Neural cell (in vitro differentiated cells): ENCODE measurements at regions not wholly inside any gene's neighbourhood (a gene's known extent, or its start where the extent isn't known, plus 50 kb on each side); places are given as distances from the start of the nearest gene placed in this dataset.

ENCODE experiments used
- H2AFZ ChIP-seq: fragments of 200-600, 300-800 bp; sonication (generic), shearing (Covaris generic); 2 replicates; pipeline ENCODE4 v1.6.0; 2014; ENCODE audit warnings: low read depth, mild to moderate bottlenecking, antibody characterized with exemption, low read length, moderate library complexity
- H3F3A ChIP-seq: fragments of 200-600 bp; shearing (Covaris generic); 2 replicates; pipeline ENCODE4 v1.6.1; 2016; ENCODE audit warnings: mild to moderate bottlenecking, moderate library complexity, mixed read lengths, antibody characterized with exemption, low read length; ENCODE audit not compliant: insufficient read depth, poor library complexity, severe bottlenecking
- H3K27ac ChIP-seq: fragments of 200-600, 300-800 bp; sonication (generic), shearing (Covaris generic); 2 replicates; pipeline ENCODE4 v1.5.1; 2014; ENCODE audit warnings: mild to moderate bottlenecking, low read length, moderate library complexity
- H3K27me3 ChIP-seq: fragments of 300-800, 200-600 bp; sonication (generic), shearing (Covaris generic); 2 replicates; pipeline ENCODE4 v1.6.0; 2014; ENCODE audit warnings: mild to moderate bottlenecking, low read depth, low read length, moderate library complexity; ENCODE audit not compliant: insufficient read depth
- H3K36me3 ChIP-seq: fragments of 300-800, 200-600 bp; sonication (generic), shearing (Covaris generic); 2 replicates; pipeline ENCODE4 v1.5.1; 2014; ENCODE audit warnings: mild to moderate bottlenecking, antibody characterized with exemption, low read length, moderate library complexity; ENCODE audit not compliant: insufficient read depth
- H3K4me2 ChIP-seq: fragments of 300-800, 200-600 bp; sonication (generic), shearing (Covaris generic); 2 replicates; pipeline ENCODE4 v1.6.0; 2014; ENCODE audit warnings: mild to moderate bottlenecking, low read length
- H3K4me3 ChIP-seq: fragments of 300-800, 200-600 bp; sonication (generic), shearing (Covaris generic); 2 replicates; pipeline ENCODE4 v1.5.1; 2014; ENCODE audit warnings: mild to moderate bottlenecking, low read length, moderate library complexity
- H3K79me2 ChIP-seq: fragments of 200-600 bp; shearing (Covaris generic); replicated peaks from 2 replicates; pipeline ENCODE4 v1.6.0; 2014; ENCODE audit warnings: mild to moderate bottlenecking, low read length, moderate library complexity; ENCODE audit not compliant: insufficient read depth
- H3K9ac ChIP-seq: fragments of 300-800, 200-600 bp; sonication (generic), shearing (Covaris generic); 2 replicates; pipeline ENCODE4 v1.6.1; 2016; ENCODE audit warnings: mild to moderate bottlenecking, low read length, mixed read lengths
- H3K9me2 ChIP-seq: fragments of 200-600 bp; shearing (Covaris generic); 2 replicates; pipeline ENCODE4 v1.6.1; 2016; ENCODE audit warnings: mild to moderate bottlenecking, low read length, mixed read lengths; ENCODE audit not compliant: insufficient read depth
- H3K9me3 ChIP-seq: fragments of 200-600, 300-800 bp; sonication (generic), shearing (Covaris generic); 2 replicates; pipeline ENCODE4 v1.6.1; 2016; ENCODE audit warnings: mild to moderate bottlenecking, mixed run types, low read length, moderate library complexity, mixed read lengths
- H4K20me1 ChIP-seq: fragments of 200-600 bp; shearing (Covaris generic); 2 replicates; pipeline ENCODE4 v1.6.1; 2016; ENCODE audit warnings: mild to moderate bottlenecking, mixed run types; ENCODE audit not compliant: insufficient read depth
- EP300 ChIP-seq: fragments of 450-650 bp; conservative IDR thresholded peaks from 2 replicates; pipeline ENCODE4 v1.6.1; 2014; ENCODE audit warnings: antibody characterized with exemption, mild to moderate bottlenecking, moderate library complexity; ENCODE audit not compliant: poor library complexity, severe bottlenecking
- EZH2 ChIP-seq: fragments of 200-600, 300-800 bp; shearing (Covaris generic), sonication (generic); IDR thresholded peaks from 2 replicates; pipeline ENCODE4 v1.6.1; 2014; ENCODE audit warnings: antibody characterized with exemption, low read length, borderline replicate concordance, mild to moderate bottlenecking; ENCODE audit not compliant: insufficient read depth, poor library complexity, severe bottlenecking
- MXI1 ChIP-seq: fragments of 450-650 bp; conservative IDR thresholded peaks from 2 replicates; pipeline ENCODE4 v1.6.1; 2014; ENCODE audit warnings: antibody characterized with exemption, mild to moderate bottlenecking; ENCODE audit not compliant: poor library complexity, severe bottlenecking
- POLR2AphosphoS5 ChIP-seq: IDR thresholded peaks from 2 replicates; pipeline ENCODE4 v1.6.1; 2012
- RAD21 ChIP-seq: fragments of 450-650 bp; conservative IDR thresholded peaks from 2 replicates; pipeline ENCODE4 v1.6.1; 2014; ENCODE audit warnings: antibody characterized with exemption, mild to moderate bottlenecking, moderate library complexity
- SMC3 ChIP-seq: fragments of 450-650 bp; conservative IDR thresholded peaks from 2 replicates; pipeline ENCODE4 v1.6.1; 2014; ENCODE audit warnings: antibody characterized with exemption, mild to moderate bottlenecking, moderate library complexity; ENCODE audit not compliant: poor library complexity
- TAF1 ChIP-seq: IDR thresholded peaks from 2 replicates; pipeline ENCODE4 v1.6.1; 2012; ENCODE audit warnings: low read depth
- TF ChIP-seq, protein P1 (sequence below): fragments of 450-650 bp; IDR thresholded peaks from 2 replicates; pipeline ENCODE4 v1.5.1; 2014; ENCODE audit warnings: antibody characterized with exemption, mild to moderate bottlenecking, moderate library complexity; ENCODE audit not compliant: poor library complexity, severe bottlenecking
- TF ChIP-seq, protein P2 (sequence below): IDR thresholded peaks from 2 replicates; pipeline ENCODE4 v1.6.1; 2012; ENCODE audit warnings: borderline replicate concordance

DNA sequence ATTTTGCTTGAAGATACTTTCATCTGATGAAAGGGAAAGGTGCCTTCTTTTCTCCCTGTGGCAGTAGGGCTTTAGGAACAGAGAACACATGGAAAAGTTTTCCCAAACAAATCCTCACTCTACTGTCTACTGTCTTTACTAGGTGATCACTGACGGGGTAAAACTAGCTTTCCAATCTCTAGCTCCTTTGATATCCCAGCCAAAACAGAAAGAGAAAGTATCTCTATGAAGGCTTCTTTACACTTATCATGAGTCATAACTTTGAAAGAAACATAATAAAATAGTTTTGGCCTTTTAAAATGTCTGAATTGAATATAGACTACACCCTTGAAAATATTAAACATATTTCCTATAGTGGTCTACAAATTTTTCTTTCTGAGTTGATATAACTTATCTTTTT, 214.5 kb downstream of the DSEL start:
- H3K4me3 ChIP-seq: no peak overlapping the region
- H3K27ac ChIP-seq: no peak overlapping the region
- H3K4me2 ChIP-seq: no peak overlapping the region
- TF ChIP-seq RAD21: no peak
- no peak for TF ChIP-seq EP300
- no peak for TF ChIP-seq POLR2AphosphoS5
- TF ChIP-seq SMC3: no peak
- TF ChIP-seq, protein P1, sequence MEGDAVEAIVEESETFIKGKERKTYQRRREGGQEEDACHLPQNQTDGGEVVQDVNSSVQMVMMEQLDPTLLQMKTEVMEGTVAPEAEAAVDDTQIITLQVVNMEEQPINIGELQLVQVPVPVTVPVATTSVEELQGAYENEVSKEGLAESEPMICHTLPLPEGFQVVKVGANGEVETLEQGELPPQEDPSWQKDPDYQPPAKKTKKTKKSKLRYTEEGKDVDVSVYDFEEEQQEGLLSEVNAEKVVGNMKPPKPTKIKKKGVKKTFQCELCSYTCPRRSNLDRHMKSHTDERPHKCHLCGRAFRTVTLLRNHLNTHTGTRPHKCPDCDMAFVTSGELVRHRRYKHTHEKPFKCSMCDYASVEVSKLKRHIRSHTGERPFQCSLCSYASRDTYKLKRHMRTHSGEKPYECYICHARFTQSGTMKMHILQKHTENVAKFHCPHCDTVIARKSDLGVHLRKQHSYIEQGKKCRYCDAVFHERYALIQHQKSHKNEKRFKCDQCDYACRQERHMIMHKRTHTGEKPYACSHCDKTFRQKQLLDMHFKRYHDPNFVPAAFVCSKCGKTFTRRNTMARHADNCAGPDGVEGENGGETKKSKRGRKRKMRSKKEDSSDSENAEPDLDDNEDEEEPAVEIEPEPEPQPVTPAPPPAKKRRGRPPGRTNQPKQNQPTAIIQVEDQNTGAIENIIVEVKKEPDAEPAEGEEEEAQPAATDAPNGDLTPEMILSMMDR: no peak
- TF ChIP-seq EZH2: no peak
- TF ChIP-seq, protein P2, sequence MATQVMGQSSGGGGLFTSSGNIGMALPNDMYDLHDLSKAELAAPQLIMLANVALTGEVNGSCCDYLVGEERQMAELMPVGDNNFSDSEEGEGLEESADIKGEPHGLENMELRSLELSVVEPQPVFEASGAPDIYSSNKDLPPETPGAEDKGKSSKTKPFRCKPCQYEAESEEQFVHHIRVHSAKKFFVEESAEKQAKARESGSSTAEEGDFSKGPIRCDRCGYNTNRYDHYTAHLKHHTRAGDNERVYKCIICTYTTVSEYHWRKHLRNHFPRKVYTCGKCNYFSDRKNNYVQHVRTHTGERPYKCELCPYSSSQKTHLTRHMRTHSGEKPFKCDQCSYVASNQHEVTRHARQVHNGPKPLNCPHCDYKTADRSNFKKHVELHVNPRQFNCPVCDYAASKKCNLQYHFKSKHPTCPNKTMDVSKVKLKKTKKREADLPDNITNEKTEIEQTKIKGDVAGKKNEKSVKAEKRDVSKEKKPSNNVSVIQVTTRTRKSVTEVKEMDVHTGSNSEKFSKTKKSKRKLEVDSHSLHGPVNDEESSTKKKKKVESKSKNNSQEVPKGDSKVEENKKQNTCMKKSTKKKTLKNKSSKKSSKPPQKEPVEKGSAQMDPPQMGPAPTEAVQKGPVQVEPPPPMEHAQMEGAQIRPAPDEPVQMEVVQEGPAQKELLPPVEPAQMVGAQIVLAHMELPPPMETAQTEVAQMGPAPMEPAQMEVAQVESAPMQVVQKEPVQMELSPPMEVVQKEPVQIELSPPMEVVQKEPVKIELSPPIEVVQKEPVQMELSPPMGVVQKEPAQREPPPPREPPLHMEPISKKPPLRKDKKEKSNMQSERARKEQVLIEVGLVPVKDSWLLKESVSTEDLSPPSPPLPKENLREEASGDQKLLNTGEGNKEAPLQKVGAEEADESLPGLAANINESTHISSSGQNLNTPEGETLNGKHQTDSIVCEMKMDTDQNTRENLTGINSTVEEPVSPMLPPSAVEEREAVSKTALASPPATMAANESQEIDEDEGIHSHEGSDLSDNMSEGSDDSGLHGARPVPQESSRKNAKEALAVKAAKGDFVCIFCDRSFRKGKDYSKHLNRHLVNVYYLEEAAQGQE: no peak
- no peak for TF ChIP-seq TAF1
- TF ChIP-seq MXI1: no peak
- H3K36me3 ChIP-seq: no peaks in the 10 kb centered on the region
- H2AFZ ChIP-seq: no peak overlapping the region
- H3K9me3 ChIP-seq: peaks cover 3% of the 10 kb centered on the region
- no peaks in the 10 kb centered on the region for H3K79me2 ChIP-seq
- H4K20me1 ChIP-seq: no peaks in the 10 kb centered on the region
- H3K9me2 ChIP-seq: no peaks in the 10 kb centered on the region
- no peak overlapping the region for H3K9ac ChIP-seq
- H3K27me3 ChIP-seq: no peaks in the 10 kb centered on the region
- no peaks in the 10 kb centered on the region for H3F3A ChIP-seq

DNA sequence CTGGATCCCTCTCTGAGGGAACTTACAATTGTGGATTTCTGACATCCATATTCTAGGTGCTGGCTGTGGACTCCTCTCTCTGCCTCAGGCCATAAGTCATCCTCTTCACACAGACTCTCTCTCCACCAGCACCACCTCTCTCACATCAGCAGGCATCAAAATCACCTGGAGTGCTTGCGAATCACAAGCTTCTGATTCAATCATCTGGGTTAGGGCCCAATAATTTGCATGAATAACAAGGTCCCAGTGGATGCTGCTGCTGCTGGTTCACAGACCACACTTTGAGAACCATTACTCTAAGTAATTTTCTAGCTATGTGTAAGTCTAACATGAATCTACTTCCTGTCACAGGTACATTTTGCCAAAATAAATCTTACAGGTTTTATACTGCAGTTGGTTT, 214.9 kb downstream of the DSEL start:
- H3K27ac ChIP-seq: no peak overlapping the region
- no peaks in the 10 kb centered on the region for H3K79me2 ChIP-seq
- no peak overlapping the region for H2AFZ ChIP-seq
- no peaks in the 10 kb centered on the region for H3K36me3 ChIP-seq
- H3K27me3 ChIP-seq: no peaks in the 10 kb centered on the region
- H3F3A ChIP-seq: no peaks in the 10 kb centered on the region
- H3K9me2 ChIP-seq: no peaks in the 10 kb centered on the region
- peaks cover 3% of the 10 kb centered on the region for H3K9me3 ChIP-seq
- no peak overlapping the region for H3K9ac ChIP-seq
- TF ChIP-seq TAF1: no peak
- TF ChIP-seq SMC3: no peak
- TF ChIP-seq POLR2AphosphoS5: no peak
- TF ChIP-seq, protein P2: no peak
- no peak for TF ChIP-seq EZH2
- TF ChIP-seq EP300: no peak
- TF ChIP-seq, protein P1: no peak
- no peaks in the 10 kb centered on the region for H4K20me1 ChIP-seq
- H3K4me3 ChIP-seq: no peak overlapping the region
- no peak overlapping the region for H3K4me2 ChIP-seq
